ENCODE measurements at regions not wholly inside any gene's neighbourhood (a gene's known extent, or its start where the extent isn't known, plus 50 kb on each side); places are given as distances from the start of the nearest gene placed in this dataset.

GRCh38 chr20:6836821-6837374 lies 69.4 kb downstream of the BMP2 start:
- CTCF ChIA-PET = interaction anchor here (1.2 to 1.5 kb wide), 2 partner anchors 7 to 10 kb away, joined by 4 read pairs; no protein-coding TSS in a partner anchor
- Histone ChIP-seq H3K4me2 (no peak overlapping the region), H3K4me3 (no peak overlapping the region), H3K9me3 (no peaks in the 10 kb centered on the region), H3K4me1 (no peaks in the 10 kb centered on the region), H3K27ac (no peak overlapping the region)
- no peak for ATAC-seq
- POLR2A ChIA-PET = no interaction called here
- DNase-seq (ENCODE audit: low read depth in 1 of 2, low spot score in 1 of 2) = no peak
- TF ChIP-seq ZSCAN20 (CRISPR knock-in tag; IDR thresholded peaks at IDR 0.05) (no peak), HMGXB4 (CRISPR knock-in tag; IDR thresholded peaks at IDR 0.05; ENCODE audit: borderline replicate concordance) (no peak), POLR2AphosphoS2 (conservative IDR thresholded peaks at IDR 0.05; ENCODE audit: low read length) (no peak), MAFK (IDR thresholded peaks at IDR 0.05; ENCODE audit: partially characterized antibody) (no peak), ZC3H11A (IDR thresholded peaks at IDR 0.05) (no peak), FOSL2 (IDR thresholded peaks at IDR 0.05) (no peak), FOSL2 (CRISPR knock-in tag; IDR thresholded peaks at IDR 0.05) (no peak)
- 24% methylated on average over 7 of the region's 7 CpGs for WGBS (ENCODE audit: missing lambda C conversion rate)
- FAIRE-seq = peak; percentile 36

GRCh38 chr20:6837730-6838129 lies 70.2 kb downstream of the BMP2 start:
- H3K9me3 ChIP-seq = no peaks in the 10 kb centered on the region
- POLR2A ChIA-PET = no interaction called here

More at GRCh38 chr20:6837730-6838129, 70.2 kb downstream of the BMP2 start:
- no peak overlapping the region for H3K27ac ChIP-seq
- DNase-seq (ENCODE audit: low read depth in 1 of 2, low spot score in 1 of 2) = no peak
- CTCF ChIA-PET = interaction anchor here (1.5 kb wide), 1 partner anchor 8 kb away, joined by 4 read pairs; no protein-coding TSS in a partner anchor
- H3K4me1 ChIP-seq = no peaks in the 10 kb centered on the region
- no peak overlapping the region for H3K4me3 ChIP-seq
- H3K4me2 ChIP-seq = no peak overlapping the region
- ATAC-seq = no peak
- WGBS (ENCODE audit: missing lambda C conversion rate) = 2% methylated on average over 2 of the region's 2 CpGs
- no peak for FAIRE-seq
- TF ChIP-seq CHD2 (IDR thresholded peaks at IDR 0.05; ENCODE audit: low read length, partially characterized antibody) (no peak), FOXS1 (CRISPR knock-in tag; IDR thresholded peaks at IDR 0.05) (no peak), EHF (CRISPR knock-in tag; IDR thresholded peaks at IDR 0.05) (no peak), CBX2 (IDR thresholded peaks at IDR 0.05; ENCODE audit: borderline replicate concordance, low read depth) (no peak), HDAC2 (IDR thresholded peaks at IDR 0.05) (no peak), POLR2A (IDR thresholded peaks at IDR 0.05; ENCODE audit: low read length) (no peak), CHD4 (IDR thresholded peaks at IDR 0.05; ENCODE audit: borderline replicate concordance) (no peak), RFX5 (IDR thresholded peaks at IDR 0.05) (no peak), FOSL2 (IDR thresholded peaks at IDR 0.05) (no peak), FOSL2 (CRISPR knock-in tag; IDR thresholded peaks at IDR 0.05) (no peak), ZFP36 (IDR thresholded peaks at IDR 0.05; ENCODE audit: borderline replicate concordance, partially characterized antibody) (no peak), BHLHE40 (IDR thresholded peaks at IDR 0.05; ENCODE audit: low read depth, low read length) (no peak), MAX (IDR thresholded peaks at IDR 0.05) (no peak), SMC3 (IDR thresholded peaks at IDR 0.05) (no peak), ATOH8 (CRISPR knock-in tag; IDR thresholded peaks at IDR 0.05; ENCODE audit: low read depth) (no peak), NFE2L2 (conservative IDR thresholded peaks at IDR 0.05; ENCODE audit: low read length) (no peak), KDM5A (IDR thresholded peaks at IDR 0.05) (no peak), HMGXB4 (CRISPR knock-in tag; IDR thresholded peaks at IDR 0.05; ENCODE audit: borderline replicate concordance) (no peak), HOXB13 (CRISPR knock-in tag; IDR thresholded peaks at IDR 0.05; ENCODE audit: low read depth) (no peak), HES2 (IDR thresholded peaks at IDR 0.05) (no peak), RNF2 (IDR thresholded peaks at IDR 0.05; ENCODE audit: borderline replicate concordance, low read depth) (no peak)

Data from A549 (cell line).